SK-N-SH treated with all-trans-retinoic acid at 6 μM for 48 hours (cell line): ENCODE measurements at regions not wholly inside any gene's neighbourhood (a gene's known extent, or its start where the extent isn't known, plus 50 kb on each side); places are given as distances from the start of the nearest gene placed in this dataset.

ENCODE experiments used
- ATAC-seq: fragments of 200-7000 bp; cut with Tn5 transposase; 3 replicates; pipeline ENCODE4 v1.9.1; 2020; ENCODE audit warnings: mild to moderate bottlenecking, moderate library complexity
- ARNTL ChIP-seq: fragments of 450-650 bp; formaldehyde crosslinking; IDR thresholded peaks from 2 replicates; pipeline ENCODE4 v1.5.0; 2020; ENCODE audit warnings: low read depth, mild to moderate bottlenecking, moderate library complexity, borderline replicate concordance
- BACH2 ChIP-seq: fragments of 250-450 bp; sonication (Bioruptor Pico); IDR thresholded peaks from 2 replicates; pipeline ENCODE4 v1.9.0; 2021; ENCODE audit warnings: mild to moderate bottlenecking, borderline replicate concordance
- CREB5 ChIP-seq: fragments of 250-450 bp; sonication (Bioruptor Pico); IDR thresholded peaks from 2 replicates; pipeline ENCODE4 v1.5.1; 2020; ENCODE audit warnings: low read depth, mild to moderate bottlenecking, moderate library complexity
- CSDC2 ChIP-seq: fragments of 250-450 bp; sonication (Bioruptor Pico); IDR thresholded peaks from 2 replicates; pipeline ENCODE4 v1.5.0; 2020; ENCODE audit warnings: mild to moderate bottlenecking, moderate library complexity
- CSRNP3 ChIP-seq: fragments of 250-450 bp; sonication (Bioruptor Pico); IDR thresholded peaks from 2 replicates; pipeline ENCODE4 v1.5.1; 2021; ENCODE audit warnings: mild to moderate bottlenecking, moderate library complexity
- ESRRG ChIP-seq: fragments of 250-450 bp; sonication (Bioruptor Pico); IDR thresholded peaks from 2 replicates; pipeline ENCODE4 v1.6.1; 2021; ENCODE audit warnings: mild to moderate bottlenecking
- GLIS3 ChIP-seq: fragments of 250-450 bp; sonication (Bioruptor Pico); IDR thresholded peaks from 2 replicates; pipeline ENCODE4 v1.5.0; 2020; ENCODE audit warnings: mild to moderate bottlenecking, moderate library complexity
- ISL1 ChIP-seq: fragments of 250-450 bp; sonication (Bioruptor Pico); IDR thresholded peaks from 2 replicates; pipeline ENCODE4 v2.1.2; 2022; ENCODE audit warnings: mild to moderate bottlenecking, moderate library complexity
- OSR1 ChIP-seq: fragments of 250-450 bp; sonication (Bioruptor Pico); IDR thresholded peaks from 2 replicates; pipeline ENCODE4 v1.8.0; 2022; ENCODE audit warnings: moderate library complexity, mild to moderate bottlenecking, inconsistent platforms
- PPARA ChIP-seq: fragments of 250-450 bp; sonication (Bioruptor Pico); IDR thresholded peaks from 2 replicates; pipeline ENCODE4 v1.5.0; 2020; ENCODE audit warnings: mild to moderate bottlenecking, borderline replicate concordance
- RARB ChIP-seq: fragments of 250-450 bp; sonication (Bioruptor Pico); IDR thresholded peaks from 2 replicates; pipeline ENCODE4 v1.8.0; 2021; ENCODE audit warnings: mild to moderate bottlenecking, moderate library complexity
- SNAI2 ChIP-seq: fragments of 250-450 bp; sonication (Bioruptor Pico); IDR thresholded peaks from 2 replicates; pipeline ENCODE4 v1.5.0; 2020; ENCODE audit warnings: mild to moderate bottlenecking, moderate library complexity
- TCF4 ChIP-seq: fragments of 250-450 bp; sonication (Bioruptor Pico); IDR thresholded peaks from 2 replicates; pipeline ENCODE4 v1.8.0; 2021; ENCODE audit warnings: mild to moderate bottlenecking, moderate library complexity, borderline replicate concordance
- TSHZ2 ChIP-seq: fragments of 250-450 bp; sonication (Bioruptor Pico); IDR thresholded peaks from 2 replicates; pipeline ENCODE4 v1.5.0; 2020; ENCODE audit warnings: mild to moderate bottlenecking, moderate library complexity
- ZC3H10 ChIP-seq: fragments of 250-450 bp; sonication (Bioruptor Pico); IDR thresholded peaks from 2 replicates; pipeline ENCODE4 v1.5.1; 2021; ENCODE audit warnings: mild to moderate bottlenecking, moderate library complexity
- ZFP3 ChIP-seq: fragments of 250-450 bp; sonication (Bioruptor Pico); IDR thresholded peaks from 2 replicates; pipeline ENCODE4 v1.5.0; 2020; ENCODE audit warnings: mild to moderate bottlenecking, moderate library complexity
- ZFP30 ChIP-seq: fragments of 450-650 bp; formaldehyde crosslinking; IDR thresholded peaks from 2 replicates; pipeline ENCODE4 v1.5.0; 2022; ENCODE audit warnings: mild to moderate bottlenecking, moderate library complexity
- ZNF565 ChIP-seq: fragments of 450-650 bp; formaldehyde crosslinking; conservative IDR thresholded peaks from 2 replicates; pipeline ENCODE4 v1.5.0; 2020; ENCODE audit warnings: low read depth, mild to moderate bottlenecking, moderate library complexity
- ZNF70 ChIP-seq: fragments of 450-650 bp; formaldehyde crosslinking; IDR thresholded peaks from 2 replicates; pipeline ENCODE4 v1.5.0; 2020; ENCODE audit warnings: mild to moderate bottlenecking, moderate library complexity
- TF ChIP-seq, protein P1 (sequence below): fragments of 250-450 bp; sonication (Bioruptor Pico); IDR thresholded peaks from 2 replicates; pipeline ENCODE4 v1.8.0; 2021; ENCODE audit warnings: low read depth, mild to moderate bottlenecking, moderate library complexity, borderline replicate concordance
- TF ChIP-seq, protein P2 (sequence below): fragments of 250-450 bp; sonication (Bioruptor Pico); IDR thresholded peaks from 2 replicates; pipeline ENCODE4 v1.8.0; 2020; ENCODE audit warnings: mild to moderate bottlenecking, moderate library complexity, borderline replicate concordance

DNA sequence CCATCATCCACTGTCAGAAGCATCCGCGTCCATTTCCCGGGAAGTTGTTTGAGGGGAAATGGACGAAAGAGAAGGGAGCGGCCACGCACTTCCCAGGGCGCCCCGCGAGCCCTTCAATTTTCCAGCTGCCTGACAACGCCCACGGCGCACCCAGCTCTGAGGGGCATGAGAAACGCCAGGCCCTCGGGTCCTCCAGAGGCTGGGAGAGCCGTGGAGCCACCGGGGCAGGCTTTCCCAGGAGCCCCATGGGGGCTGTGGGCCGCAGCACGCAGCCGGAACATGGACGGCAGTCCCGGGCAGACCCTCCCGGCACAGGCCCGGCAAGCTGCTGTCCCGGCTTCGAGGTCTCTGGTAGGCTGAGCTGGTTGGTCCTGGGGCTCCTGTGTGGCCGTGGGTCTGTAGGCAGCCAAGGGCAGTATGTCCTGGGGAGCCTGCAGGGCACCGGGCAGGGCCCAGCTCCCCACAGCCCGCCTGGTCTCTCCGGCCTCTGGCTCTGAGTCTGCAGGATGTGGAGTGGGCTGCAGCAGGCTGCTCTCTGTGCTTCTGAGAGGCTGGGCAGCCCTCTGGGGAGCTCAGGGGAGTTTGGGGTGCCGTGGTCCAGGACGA lies 115.2 kb downstream of the FAM53A start:
- no peak for ATAC-seq
- TF ChIP-seq RARB (CRISPR knock-in tag) (no peak), GLIS3 (CRISPR knock-in tag) (no peak), CSDC2 (CRISPR knock-in tag) (no peak), CSRNP3 (CRISPR knock-in tag) (no peak)

- no peak for TF ChIP-seq ZNF70 (CRISPR knock-in tag)
- no peak for TF ChIP-seq PPARA (CRISPR knock-in tag)
- TF ChIP-seq GLIS3 (CRISPR knock-in tag) = no peak
- TF ChIP-seq ZFP3 (CRISPR knock-in tag) = no peak
- no peak for TF ChIP-seq TCF4 (CRISPR knock-in tag)
- no peak for TF ChIP-seq ZC3H10 (CRISPR knock-in tag)
- no peak for TF ChIP-seq ISL1 (CRISPR knock-in tag)
These were observed 116.1 kb downstream of the FAM53A start for GRCh38 chr4:1567808-1568581.

DNA sequence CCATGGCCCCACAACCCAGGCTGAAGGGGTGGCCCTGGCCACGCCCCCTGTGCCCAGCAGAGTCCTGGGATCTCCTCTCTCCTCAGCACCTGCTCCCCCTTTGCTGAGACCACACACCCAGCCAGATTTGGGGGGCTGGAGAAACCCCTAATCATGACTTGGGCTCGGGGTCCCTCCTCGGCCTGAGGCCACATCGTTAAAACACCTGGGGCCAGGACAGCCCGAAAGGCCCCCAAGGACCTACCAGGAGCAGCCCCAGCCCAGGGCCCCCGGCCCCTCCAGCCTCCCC lies 116.7 kb downstream of the FAM53A start:
- ATAC-seq = no peak
- TF ChIP-seq BACH2 (CRISPR knock-in tag) = no peak
- TF ChIP-seq, protein P1, sequence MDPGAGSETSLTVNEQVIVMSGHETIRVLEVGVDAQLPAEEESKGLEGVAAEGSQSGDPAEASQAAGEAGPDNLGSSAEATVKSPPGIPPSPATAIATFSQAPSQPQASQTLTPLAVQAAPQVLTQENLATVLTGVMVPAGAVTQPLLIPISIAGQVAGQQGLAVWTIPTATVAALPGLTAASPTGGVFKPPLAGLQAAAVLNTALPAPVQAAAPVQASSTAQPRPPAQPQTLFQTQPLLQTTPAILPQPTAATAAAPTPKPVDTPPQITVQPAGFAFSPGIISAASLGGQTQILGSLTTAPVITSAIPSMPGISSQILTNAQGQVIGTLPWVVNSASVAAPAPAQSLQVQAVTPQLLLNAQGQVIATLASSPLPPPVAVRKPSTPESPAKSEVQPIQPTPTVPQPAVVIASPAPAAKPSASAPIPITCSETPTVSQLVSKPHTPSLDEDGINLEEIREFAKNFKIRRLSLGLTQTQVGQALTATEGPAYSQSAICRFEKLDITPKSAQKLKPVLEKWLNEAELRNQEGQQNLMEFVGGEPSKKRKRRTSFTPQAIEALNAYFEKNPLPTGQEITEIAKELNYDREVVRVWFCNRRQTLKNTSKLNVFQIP (CRISPR knock-in tag) = no peak
- TF ChIP-seq PPARA (CRISPR knock-in tag) = no peak
- TF ChIP-seq ZC3H10 (CRISPR knock-in tag) = no peak
- no peak for TF ChIP-seq TSHZ2
- no peak for TF ChIP-seq ISL1 (CRISPR knock-in tag)
- no peak for TF ChIP-seq ARNTL (CRISPR knock-in tag)
- TF ChIP-seq ZNF70 (CRISPR knock-in tag) = no peak
- no peak for TF ChIP-seq OSR1 (CRISPR knock-in tag)
- TF ChIP-seq ZNF565 (CRISPR knock-in tag) = no peak
- TF ChIP-seq GLIS3 (CRISPR knock-in tag) = no peak
- TF ChIP-seq ESRRG = no peak
- no peak for TF ChIP-seq TCF4 (CRISPR knock-in tag)
- TF ChIP-seq, protein P2, sequence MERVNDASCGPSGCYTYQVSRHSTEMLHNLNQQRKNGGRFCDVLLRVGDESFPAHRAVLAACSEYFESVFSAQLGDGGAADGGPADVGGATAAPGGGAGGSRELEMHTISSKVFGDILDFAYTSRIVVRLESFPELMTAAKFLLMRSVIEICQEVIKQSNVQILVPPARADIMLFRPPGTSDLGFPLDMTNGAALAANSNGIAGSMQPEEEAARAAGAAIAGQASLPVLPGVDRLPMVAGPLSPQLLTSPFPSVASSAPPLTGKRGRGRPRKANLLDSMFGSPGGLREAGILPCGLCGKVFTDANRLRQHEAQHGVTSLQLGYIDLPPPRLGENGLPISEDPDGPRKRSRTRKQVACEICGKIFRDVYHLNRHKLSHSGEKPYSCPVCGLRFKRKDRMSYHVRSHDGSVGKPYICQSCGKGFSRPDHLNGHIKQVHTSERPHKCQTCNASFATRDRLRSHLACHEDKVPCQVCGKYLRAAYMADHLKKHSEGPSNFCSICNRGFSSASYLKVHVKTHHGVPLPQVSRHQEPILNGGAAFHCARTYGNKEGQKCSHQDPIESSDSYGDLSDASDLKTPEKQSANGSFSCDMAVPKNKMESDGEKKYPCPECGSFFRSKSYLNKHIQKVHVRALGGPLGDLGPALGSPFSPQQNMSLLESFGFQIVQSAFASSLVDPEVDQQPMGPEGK (CRISPR knock-in tag) = no peak
- no peak for TF ChIP-seq ZFP30 (CRISPR knock-in tag)
- no peak for TF ChIP-seq RARB (CRISPR knock-in tag)
- no peak for TF ChIP-seq SNAI2 (CRISPR knock-in tag)
- TF ChIP-seq CSDC2 (CRISPR knock-in tag) = no peak
- TF ChIP-seq CREB5 (CRISPR knock-in tag) = no peak

More at GRCh38 chr4:1567808-1568581, 116.1 kb downstream of the FAM53A start:
- ATAC-seq = no peak
